ENCODE measurements at regions not wholly inside any gene's neighbourhood (a gene's known extent, or its start where the extent isn't known, plus 50 kb on each side); places are given as distances from the start of the nearest gene placed in this dataset.

GRCh38 chr3:104903064-104903463 lies 463.6 kb upstream of the ALCAM start:
- no peak for DNase-seq (ENCODE audit: extremely low spot score)
- H3K4me1 ChIP-seq = no peaks in the 10 kb centered on the region
- WGBS = 87% methylated on average over 2 of the region's 3 CpGs
- H3K36me3 ChIP-seq = no peaks in the 10 kb centered on the region
- intact Hi-C loops (cut with DNase I) = no loop called here
- TF ChIP-seq CTCF (IDR thresholded peaks at IDR 0.05) (no peak), POLR2A (IDR thresholded peaks at IDR 0.05; ENCODE audit: low read depth) (no peak), POLR2AphosphoS5 (IDR thresholded peaks at IDR 0.05) (no peak), EP300 (IDR thresholded peaks at IDR 0.05) (no peak)
- H3K4me3 ChIP-seq = no peak overlapping the region
- H3K27me3 ChIP-seq = no peaks in the 10 kb centered on the region
- H3K9me3 ChIP-seq = peaks cover 0 to 7% (median 0%) of the 10 kb centered on the region in 4 donors
- H3K27ac ChIP-seq (replicated peaks in 1 of 4) = no peak overlapping the region

- intact Hi-C loops (cut with DNase I) = no loop called here
- no peak overlapping the region for H3K27ac ChIP-seq (replicated peaks in 1 of 4)
- H3K27me3 ChIP-seq = no peaks in the 10 kb centered on the region
- H3K4me1 ChIP-seq = no peaks in the 10 kb centered on the region
- peaks cover 0 to 7% (median 0%) of the 10 kb centered on the region in 4 donors for H3K9me3 ChIP-seq
- H3K36me3 ChIP-seq = no peaks in the 10 kb centered on the region
- no peak for DNase-seq (ENCODE audit: extremely low spot score)
- no peak overlapping the region for H3K4me3 ChIP-seq
- WGBS = 100% methylated on average over 7 of the region's 17 CpGs
- TF ChIP-seq POLR2A (IDR thresholded peaks at IDR 0.05; ENCODE audit: low read depth) = no peak
- no peak for TF ChIP-seq POLR2AphosphoS5 (IDR thresholded peaks at IDR 0.05)
- no peak for TF ChIP-seq CTCF (IDR thresholded peaks at IDR 0.05)
- no peak for TF ChIP-seq EP300 (IDR thresholded peaks at IDR 0.05)
Observed at GRCh38 chr3:104906001-104906639, 460.6 kb upstream of the ALCAM start.

GRCh38 chr3:104907507-104907906 lies 459.2 kb upstream of the ALCAM start:
- Histone ChIP-seq H3K9me3 (peaks cover 0 to 7% (median 0%) of the 10 kb centered on the region in 4 donors), H3K36me3 (no peaks in the 10 kb centered on the region), H3K27me3 (no peaks in the 10 kb centered on the region), H3K4me1 (no peaks in the 10 kb centered on the region), H3K4me3 (no peak overlapping the region), H3K27ac (replicated peaks in 1 of 4) (no peak overlapping the region)
- no peak for TF ChIP-seq EP300 (IDR thresholded peaks at IDR 0.05)
- no peak for TF ChIP-seq CTCF (IDR thresholded peaks at IDR 0.05)
- TF ChIP-seq POLR2A (IDR thresholded peaks at IDR 0.05; ENCODE audit: low read depth) = no peak
- TF ChIP-seq POLR2AphosphoS5 (IDR thresholded peaks at IDR 0.05) = no peak
- 86% methylated on average over 6 of the region's 6 CpGs for WGBS
- DNase-seq (ENCODE audit: extremely low spot score) = no peak
- intact Hi-C loops (cut with DNase I) = no loop called here

GRCh38 chr3:104908761-104909160 lies 457.9 kb upstream of the ALCAM start:
- H3K4me1 ChIP-seq = no peaks in the 10 kb centered on the region
- no peaks in the 10 kb centered on the region for H3K27me3 ChIP-seq
- no peak overlapping the region for H3K27ac ChIP-seq (replicated peaks in 1 of 4)
- no peak overlapping the region for H3K4me3 ChIP-seq
- WGBS = 60% methylated on average over 2 of the region's 2 CpGs
- DNase-seq (ENCODE audit: extremely low spot score) = no peak
- TF ChIP-seq EP300 (IDR thresholded peaks at IDR 0.05) = no peak
- no peak for TF ChIP-seq POLR2A (IDR thresholded peaks at IDR 0.05; ENCODE audit: low read depth)
- no peak for TF ChIP-seq CTCF (IDR thresholded peaks at IDR 0.05)
- no peak for TF ChIP-seq POLR2AphosphoS5 (IDR thresholded peaks at IDR 0.05)
- H3K36me3 ChIP-seq = no peaks in the 10 kb centered on the region
- H3K9me3 ChIP-seq = peaks cover 0 to 4% (median 0%) of the 10 kb centered on the region in 4 donors
- intact Hi-C loops (cut with DNase I) = no loop called here

- intact Hi-C loops (cut with DNase I) = no loop called here
- no peak for TF ChIP-seq CTCF (IDR thresholded peaks at IDR 0.05)
- no peak for TF ChIP-seq EP300 (IDR thresholded peaks at IDR 0.05)
- TF ChIP-seq POLR2A (IDR thresholded peaks at IDR 0.05; ENCODE audit: low read depth) = no peak
- no peak for TF ChIP-seq POLR2AphosphoS5 (IDR thresholded peaks at IDR 0.05)
- Histone ChIP-seq H3K9me3 (no peaks in the 10 kb centered on the region), H3K27ac (replicated peaks in 1 of 4) (no peak overlapping the region), H3K36me3 (no peaks in the 10 kb centered on the region), H3K4me3 (no peak overlapping the region), H3K4me1 (no peaks in the 10 kb centered on the region), H3K27me3 (no peaks in the 10 kb centered on the region)
- no peak for DNase-seq (ENCODE audit: extremely low spot score)
- WGBS = 26% methylated on average over 1 of the region's 1 CpG
Observed at GRCh38 chr3:104909198-104909597, 457.5 kb upstream of the ALCAM start.
